NCI-H2029 treated with DMSO at 0.1 percent for 48 hours (cell line): ENCODE measurements at regions not wholly inside any gene's neighbourhood (a gene's known extent, or its start where the extent isn't known, plus 50 kb on each side); places are given as distances from the start of the nearest gene placed in this dataset.

Experiments
- DNase-seq: peaks from one replicate; lab custom pipeline; 2025; lab: John Stamatoyannopoulos, UW

DNA sequence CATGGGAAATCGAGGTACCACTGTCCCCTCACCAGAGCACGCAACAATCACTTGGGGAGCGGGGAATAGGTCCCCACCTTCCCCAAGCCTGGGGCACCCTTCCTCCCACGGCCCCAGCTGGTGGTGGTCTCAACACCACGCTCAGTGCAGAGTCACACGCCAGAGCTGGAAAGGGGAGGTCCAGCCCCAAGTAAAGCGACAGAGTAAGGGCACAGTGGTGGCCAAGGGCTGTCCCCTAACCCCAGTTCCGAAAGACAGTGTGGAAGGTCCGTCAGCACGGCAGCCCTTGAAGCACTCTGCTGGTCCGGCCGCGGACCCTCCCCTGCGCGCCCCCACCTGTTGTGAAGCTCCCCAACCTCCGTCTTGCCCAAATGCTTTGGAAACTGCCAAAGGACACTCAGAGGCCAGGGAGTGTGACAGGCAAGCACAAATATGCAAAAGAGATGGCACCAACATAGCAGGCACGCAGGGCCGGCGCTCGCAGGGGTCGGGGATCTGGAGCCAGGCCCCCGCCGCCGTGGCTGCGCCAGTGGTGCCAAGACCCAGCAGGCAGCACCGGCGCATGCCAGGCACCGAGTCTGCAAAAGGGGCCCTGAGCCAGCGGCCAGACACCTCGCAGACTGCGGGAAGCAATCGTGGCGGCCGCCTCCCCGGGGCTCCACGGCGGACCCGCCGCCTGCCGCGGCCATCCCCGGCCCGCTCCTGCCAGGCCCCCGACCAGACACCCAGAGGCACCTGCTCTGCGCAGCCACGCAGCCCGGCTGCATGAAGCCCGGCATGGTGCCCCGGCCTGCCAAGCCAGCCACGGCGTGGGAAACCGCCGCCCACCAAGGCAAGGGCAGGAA is 51.6 kb upstream of the SRRM3 start:
- no peak for DNase-seq
